Natural killer cell treated with Interleukin-12 subunit alpha and Interleukin-12 subunit beta and Interleukin-15 and Interleukin-18, amount 100 ng/mL, for 72 hours (primary cell): ENCODE measurements at regions not wholly inside any gene's neighbourhood (a gene's known extent, or its start where the extent isn't known, plus 50 kb on each side); places are given as distances from the start of the nearest gene placed in this dataset.

Experiments used
- ATAC-seq, 2 donors: fragments of 150-1000 bp; cut with Tn5 transposase in 1 of 2; sonication (Bioruptor Pico), chemical (Tn5 transposase) in 1 of 2; 2 replicates each; pipeline ENCODE4 v1.10.0; 2021
- DNase-seq: peaks from one replicate; pipeline ENCODE4 v3.0.0; 2022; ENCODE audit warnings: low spot score
- H3K27ac Mint-ChIP-seq, 2 donors: 1 replicate in 1 of 2; 2 replicates in 1 of 2; pipeline ENCODE4 v1.8.0; 2022; ENCODE audit warnings: mixed read lengths in 2 of 2, mild to moderate bottlenecking in 1 of 2, moderate library complexity in 1 of 2
- H3K27me3 Mint-ChIP-seq, 2 donors: 1 replicate in 1 of 2; 2 replicates in 1 of 2; pipeline ENCODE4 v1.8.0; 2022; ENCODE audit warnings: mixed read lengths in 2 of 2
- H3K36me3 Mint-ChIP-seq: one replicate; pipeline ENCODE4 v1.8.0; 2022; ENCODE audit warnings: mixed read lengths
- H3K4me1 Mint-ChIP-seq, 2 donors: 1 replicate in 1 of 2; 2 replicates in 1 of 2; pipeline ENCODE4 v1.8.0; 2022; ENCODE audit warnings: low read depth in 2 of 2, mixed read lengths in 2 of 2, mild to moderate bottlenecking in 1 of 2
- H3K4me3 Mint-ChIP-seq: one replicate; pipeline ENCODE4 v1.8.0; 2022; ENCODE audit warnings: mixed read lengths
- H3K9me3 Mint-ChIP-seq: 2 replicates; pipeline ENCODE4 v1.8.0; 2022; ENCODE audit warnings: mixed read lengths

GRCh38 chr7:121595758-121596696 is 199.9 kb upstream of the FAM3C start:
- Mint-ChIP-seq H3K36me3 (no peaks in the 10 kb centered on the region), H3K27me3 (peaks cover 0 to 15% of the 10 kb centered on the region in 2 donors), H3K9me3 (no peaks in the 10 kb centered on the region), H3K4me1 (no peaks in the 10 kb centered on the region), H3K27ac (no peak overlapping the region), H3K4me3 (no peak overlapping the region)
- DNase-seq (no peak), ATAC-seq (no peak)

- ATAC-seq (no peak), DNase-seq (no peak)
- Mint-ChIP-seq H3K4me1 (no peaks in the 10 kb centered on the region), H3K27me3 (peaks cover 2 to 21% of the 10 kb centered on the region in 2 donors), H3K9me3 (no peaks in the 10 kb centered on the region), H3K4me3 (no peak overlapping the region), H3K27ac (no peak overlapping the region), H3K36me3 (no peaks in the 10 kb centered on the region)
Observed at GRCh38 chr7:121591926-121592325, 195.8 kb upstream of the FAM3C start.

- Mint-ChIP-seq H3K27me3 (peaks cover 6 to 13% of the 10 kb centered on the region in 2 donors), H3K4me1 (no peaks in the 10 kb centered on the region), H3K9me3 (no peaks in the 10 kb centered on the region), H3K36me3 (no peaks in the 10 kb centered on the region), H3K4me3 (no peak overlapping the region), H3K27ac (no peak overlapping the region)
- no peak for DNase-seq
- ATAC-seq: no peak
Observed at GRCh38 chr7:121587435-121587834, 191.3 kb upstream of the FAM3C start.

GRCh38 chr7:121582258-121582657 is 186.2 kb upstream of the FAM3C start:
- H3K4me3 Mint-ChIP-seq: no peak overlapping the region
- DNase-seq: no peak
- H3K4me1 Mint-ChIP-seq: no peaks in the 10 kb centered on the region
- ATAC-seq: no peak
- H3K9me3 Mint-ChIP-seq: no peaks in the 10 kb centered on the region
- H3K27me3 Mint-ChIP-seq: peaks cover 26 to 42% of the 10 kb centered on the region in 2 donors
- no peak overlapping the region for H3K27ac Mint-ChIP-seq
- H3K36me3 Mint-ChIP-seq: no peaks in the 10 kb centered on the region

GRCh38 chr7:121579639-121580038 is 183.5 kb upstream of the FAM3C start:
- Mint-ChIP-seq H3K27me3 (peaks cover 34 to 54% of the 10 kb centered on the region in 2 donors), H3K4me3 (no peak overlapping the region), H3K27ac (no peak overlapping the region), H3K36me3 (no peaks in the 10 kb centered on the region), H3K9me3 (no peaks in the 10 kb centered on the region), H3K4me1 (no peaks in the 10 kb centered on the region)
- ATAC-seq: no peak
- DNase-seq: no peak

- Mint-ChIP-seq H3K27ac (no peak overlapping the region), H3K4me1 (no peaks in the 10 kb centered on the region), H3K27me3 (peaks cover 39 to 62% of the 10 kb centered on the region in 2 donors), H3K9me3 (no peaks in the 10 kb centered on the region), H3K36me3 (no peaks in the 10 kb centered on the region), H3K4me3 (no peak overlapping the region)
- ATAC-seq (peak in 1 of 2 donors; percentile 48), DNase-seq (no peak)
Observed at GRCh38 chr7:121578669-121579068, 182.6 kb upstream of the FAM3C start.

GRCh38 chr7:121576148-121576917 is 180.2 kb upstream of the FAM3C start:
- no peak for ATAC-seq
- Mint-ChIP-seq H3K27me3 (peaks cover 31 to 54% of the 10 kb centered on the region in 2 donors), H3K9me3 (no peaks in the 10 kb centered on the region), H3K36me3 (no peaks in the 10 kb centered on the region), H3K4me3 (no peak overlapping the region), H3K27ac (no peak overlapping the region), H3K4me1 (no peaks in the 10 kb centered on the region)
- no peak for DNase-seq

- Mint-ChIP-seq H3K4me1 (no peaks in the 10 kb centered on the region), H3K9me3 (no peaks in the 10 kb centered on the region), H3K36me3 (no peaks in the 10 kb centered on the region), H3K27ac (no peak overlapping the region), H3K4me3 (no peak overlapping the region), H3K27me3 (peaks cover 36 to 59% of the 10 kb centered on the region in 2 donors)
- DNase-seq: no peak
- ATAC-seq: no peak
Observed at GRCh38 chr7:121575194-121575765, 179.2 kb upstream of the FAM3C start.

GRCh38 chr7:121574109-121574508 is 178.0 kb upstream of the FAM3C start:
- no peaks in the 10 kb centered on the region for H3K9me3 Mint-ChIP-seq

GRCh38 chr7:121572615-121573014 is 176.5 kb upstream of the FAM3C start:
- Mint-ChIP-seq H3K9me3 (no peaks in the 10 kb centered on the region), H3K4me1 (peaks cover 0 to 6% of the 10 kb centered on the region in 2 donors), H3K36me3 (no peaks in the 10 kb centered on the region), H3K27ac (no peak overlapping the region), H3K27me3 (peaks cover 35 to 57% of the 10 kb centered on the region in 2 donors), H3K4me3 (no peak overlapping the region)
- ATAC-seq: no peak
- DNase-seq: no peak

More at GRCh38 chr7:121574109-121574508, 178.0 kb upstream of the FAM3C start:
- Mint-ChIP-seq H3K4me1 (no peaks in the 10 kb centered on the region), H3K4me3 (no peak overlapping the region), H3K27me3 (peaks cover 31 to 54% of the 10 kb centered on the region in 2 donors), H3K36me3 (no peaks in the 10 kb centered on the region), H3K27ac (no peak overlapping the region)
- DNase-seq (no peak), ATAC-seq (no peak)

GRCh38 chr7:121570365-121570764 is 174.3 kb upstream of the FAM3C start:
- no peaks in the 10 kb centered on the region for H3K36me3 Mint-ChIP-seq
- no peak overlapping the region for H3K4me3 Mint-ChIP-seq
- no peak for ATAC-seq
- H3K27me3 Mint-ChIP-seq: peaks cover 27 to 48% of the 10 kb centered on the region in 2 donors
- H3K9me3 Mint-ChIP-seq: no peaks in the 10 kb centered on the region
- no peak overlapping the region for H3K27ac Mint-ChIP-seq
- H3K4me1 Mint-ChIP-seq: peaks cover 0 to 6% of the 10 kb centered on the region in 2 donors
- no peak for DNase-seq

GRCh38 chr7:121563177-121563576 is 167.1 kb upstream of the FAM3C start:
- Mint-ChIP-seq H3K27me3 (peaks cover 10 to 15% of the 10 kb centered on the region in 2 donors), H3K36me3 (no peaks in the 10 kb centered on the region)
- no peak for DNase-seq

GRCh38 chr7:121562259-121562658 is 166.2 kb upstream of the FAM3C start:
- ATAC-seq: no peak
- H3K27ac Mint-ChIP-seq: no peak overlapping the region

More at GRCh38 chr7:121563177-121563576, 167.1 kb upstream of the FAM3C start:
- no peak overlapping the region for H3K27ac Mint-ChIP-seq
- H3K9me3 Mint-ChIP-seq: no peaks in the 10 kb centered on the region
- peaks cover 0 to 3% of the 10 kb centered on the region in 2 donors for H3K4me1 Mint-ChIP-seq
- ATAC-seq: no peak
- H3K4me3 Mint-ChIP-seq: no peak overlapping the region

More at GRCh38 chr7:121562259-121562658, 166.2 kb upstream of the FAM3C start:
- H3K4me3 Mint-ChIP-seq: no peak overlapping the region
- H3K9me3 Mint-ChIP-seq: no peaks in the 10 kb centered on the region
- no peaks in the 10 kb centered on the region for H3K36me3 Mint-ChIP-seq
- H3K4me1 Mint-ChIP-seq: no peaks in the 10 kb centered on the region
- DNase-seq: no peak
- peaks cover under 1 to 12% of the 10 kb centered on the region in 2 donors for H3K27me3 Mint-ChIP-seq
